ENCODE measurements at regions not wholly inside any gene's neighbourhood (a gene's known extent, or its start where the extent isn't known, plus 50 kb on each side); places are given as distances from the start of the nearest gene placed in this dataset.

GRCh38 chr20:19823971-19824370 lies 65.9 kb downstream of the RIN2 start:
- no peaks in the 10 kb centered on the region for H3K27me3 ChIP-seq (ENCODE audit: control insufficient read depth, insufficient read depth, low read length)
- H3K4me3 ChIP-seq (ENCODE audit: low read depth, low read length) = no peak overlapping the region
- ChIA-PET CTCF (no interaction called here), POLR2A (no interaction called here)
- TF ChIP-seq, protein P1, sequence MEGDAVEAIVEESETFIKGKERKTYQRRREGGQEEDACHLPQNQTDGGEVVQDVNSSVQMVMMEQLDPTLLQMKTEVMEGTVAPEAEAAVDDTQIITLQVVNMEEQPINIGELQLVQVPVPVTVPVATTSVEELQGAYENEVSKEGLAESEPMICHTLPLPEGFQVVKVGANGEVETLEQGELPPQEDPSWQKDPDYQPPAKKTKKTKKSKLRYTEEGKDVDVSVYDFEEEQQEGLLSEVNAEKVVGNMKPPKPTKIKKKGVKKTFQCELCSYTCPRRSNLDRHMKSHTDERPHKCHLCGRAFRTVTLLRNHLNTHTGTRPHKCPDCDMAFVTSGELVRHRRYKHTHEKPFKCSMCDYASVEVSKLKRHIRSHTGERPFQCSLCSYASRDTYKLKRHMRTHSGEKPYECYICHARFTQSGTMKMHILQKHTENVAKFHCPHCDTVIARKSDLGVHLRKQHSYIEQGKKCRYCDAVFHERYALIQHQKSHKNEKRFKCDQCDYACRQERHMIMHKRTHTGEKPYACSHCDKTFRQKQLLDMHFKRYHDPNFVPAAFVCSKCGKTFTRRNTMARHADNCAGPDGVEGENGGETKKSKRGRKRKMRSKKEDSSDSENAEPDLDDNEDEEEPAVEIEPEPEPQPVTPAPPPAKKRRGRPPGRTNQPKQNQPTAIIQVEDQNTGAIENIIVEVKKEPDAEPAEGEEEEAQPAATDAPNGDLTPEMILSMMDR (IDR thresholded peaks at IDR 0.05; ENCODE audit: insufficient read depth, low read depth, low read length) = no peak
- DNase-seq (ENCODE audit: low read depth) = no peak
- H3K36me3 ChIP-seq (ENCODE audit: control insufficient read depth, insufficient read depth, low read length) = no peaks in the 10 kb centered on the region; the same call in 1 of the 2 replicates

- TF ChIP-seq, protein P1 (IDR thresholded peaks at IDR 0.05; ENCODE audit: insufficient read depth, low read depth, low read length) = no peak
- Histone ChIP-seq H3K4me3 (ENCODE audit: low read depth, low read length) (no peak overlapping the region), H3K36me3 (ENCODE audit: control insufficient read depth, insufficient read depth, low read length) (no peaks in the 10 kb centered on the region), H3K27me3 (ENCODE audit: control insufficient read depth, insufficient read depth, low read length) (no peaks in the 10 kb centered on the region)
- POLR2A ChIA-PET = no interaction called here
- DNase-seq (ENCODE audit: low read depth) = no peak
- CTCF ChIA-PET = interaction anchor here (0.9 kb wide), 1 partner anchor 132 kb away, joined by 3 read pairs; no protein-coding TSS in a partner anchor
Measured at GRCh38 chr20:19824861-19825260, 66.8 kb downstream of the RIN2 start.

GRCh38 chr20:19826179-19826914 lies 68.3 kb downstream of the RIN2 start:
- H3K4me3 ChIP-seq (ENCODE audit: low read depth, low read length) = no peak overlapping the region
- H3K36me3 ChIP-seq (ENCODE audit: control insufficient read depth, insufficient read depth, low read length) = no peaks in the 10 kb centered on the region
- ChIA-PET CTCF (interaction anchor here (0.7 to 1.2 kb wide), 2 partner anchors 18 to 212 kb away, joined by 3 read pairs; no protein-coding TSS in a partner anchor), POLR2A (interaction anchor here (0.5 kb wide), 1 partner anchor 9 kb away, joined by 3 read pairs; no protein-coding TSS in a partner anchor)
- DNase-seq (ENCODE audit: low read depth) = no peak
- no peaks in the 10 kb centered on the region for H3K27me3 ChIP-seq (ENCODE audit: control insufficient read depth, insufficient read depth, low read length)
- TF ChIP-seq, protein P1 (IDR thresholded peaks at IDR 0.05; ENCODE audit: insufficient read depth, low read depth, low read length) = no peak

- Histone ChIP-seq H3K4me3 (ENCODE audit: low read depth, low read length) (no peak overlapping the region), H3K36me3 (ENCODE audit: control insufficient read depth, insufficient read depth, low read length) (no peaks in the 10 kb centered on the region), H3K27me3 (ENCODE audit: control insufficient read depth, insufficient read depth, low read length) (no peaks in the 10 kb centered on the region)
- ChIA-PET CTCF (interaction anchor here (1.4 kb wide), 1 partner anchor 41 kb away, joined by 4 read pairs; no protein-coding TSS in a partner anchor), POLR2A (no interaction called here)
- TF ChIP-seq, protein P1 (IDR thresholded peaks at IDR 0.05; ENCODE audit: insufficient read depth, low read depth, low read length) = no peak
- DNase-seq (ENCODE audit: low read depth) = no peak
Measured at GRCh38 chr20:19827818-19828217, 69.8 kb downstream of the RIN2 start.

- Histone ChIP-seq H3K27me3 (ENCODE audit: control insufficient read depth, insufficient read depth, low read length) (no peaks in the 10 kb centered on the region), H3K36me3 (ENCODE audit: control insufficient read depth, insufficient read depth, low read length) (no peaks in the 10 kb centered on the region), H3K4me3 (ENCODE audit: low read depth, low read length) (no peak overlapping the region)
- no peak for DNase-seq (ENCODE audit: low read depth)
- POLR2A ChIA-PET = no interaction called here
- TF ChIP-seq, protein P1 (IDR thresholded peaks at IDR 0.05; ENCODE audit: insufficient read depth, low read depth, low read length) = 0 out of 2 replicates have a peak, but pooled peaks have one; percentile 10
- CTCF ChIA-PET = interaction anchor here (1.4 kb wide), 1 partner anchor 41 kb away, joined by 4 read pairs; no protein-coding TSS in a partner anchor
Measured at GRCh38 chr20:19828232-19828631, 70.2 kb downstream of the RIN2 start.
